ENCODE measurements at regions not wholly inside any gene's neighbourhood (a gene's known extent, or its start where the extent isn't known, plus 50 kb on each side); places are given as distances from the start of the nearest gene placed in this dataset.

DNA sequence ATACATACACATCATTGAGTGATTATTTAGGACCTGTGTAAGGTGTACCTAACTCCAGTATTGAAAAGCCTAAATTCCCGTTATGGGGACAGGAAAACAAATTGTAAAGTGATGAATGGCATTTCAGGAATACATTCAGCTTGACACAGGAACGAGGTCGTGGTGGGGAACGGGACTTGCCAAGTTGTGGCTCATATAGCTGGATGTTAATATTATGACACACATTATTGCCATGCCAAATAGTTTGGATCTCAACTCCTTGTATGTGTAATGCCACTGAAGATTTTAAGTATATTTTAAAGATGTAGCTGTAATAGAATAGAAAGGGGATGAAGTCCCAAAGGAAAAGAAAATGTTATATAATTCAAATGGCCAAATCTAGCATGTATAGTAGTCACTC is 227.2 kb upstream of the GOLIM4 start:
- no peak for ATAC-seq
- CTCF ChIA-PET (ENCODE audit: low intra/inter-chr PET ratio, low total read pairs) = no interaction called here
- TF ChIP-seq TSC22D2 (CRISPR knock-in tag; IDR thresholded peaks at IDR 0.05; ENCODE audit: borderline replicate concordance) = no peak
- no peak for TF ChIP-seq ZFP37 (CRISPR knock-in tag; IDR thresholded peaks at IDR 0.05; ENCODE audit: borderline replicate concordance)
- TF ChIP-seq, protein P1, sequence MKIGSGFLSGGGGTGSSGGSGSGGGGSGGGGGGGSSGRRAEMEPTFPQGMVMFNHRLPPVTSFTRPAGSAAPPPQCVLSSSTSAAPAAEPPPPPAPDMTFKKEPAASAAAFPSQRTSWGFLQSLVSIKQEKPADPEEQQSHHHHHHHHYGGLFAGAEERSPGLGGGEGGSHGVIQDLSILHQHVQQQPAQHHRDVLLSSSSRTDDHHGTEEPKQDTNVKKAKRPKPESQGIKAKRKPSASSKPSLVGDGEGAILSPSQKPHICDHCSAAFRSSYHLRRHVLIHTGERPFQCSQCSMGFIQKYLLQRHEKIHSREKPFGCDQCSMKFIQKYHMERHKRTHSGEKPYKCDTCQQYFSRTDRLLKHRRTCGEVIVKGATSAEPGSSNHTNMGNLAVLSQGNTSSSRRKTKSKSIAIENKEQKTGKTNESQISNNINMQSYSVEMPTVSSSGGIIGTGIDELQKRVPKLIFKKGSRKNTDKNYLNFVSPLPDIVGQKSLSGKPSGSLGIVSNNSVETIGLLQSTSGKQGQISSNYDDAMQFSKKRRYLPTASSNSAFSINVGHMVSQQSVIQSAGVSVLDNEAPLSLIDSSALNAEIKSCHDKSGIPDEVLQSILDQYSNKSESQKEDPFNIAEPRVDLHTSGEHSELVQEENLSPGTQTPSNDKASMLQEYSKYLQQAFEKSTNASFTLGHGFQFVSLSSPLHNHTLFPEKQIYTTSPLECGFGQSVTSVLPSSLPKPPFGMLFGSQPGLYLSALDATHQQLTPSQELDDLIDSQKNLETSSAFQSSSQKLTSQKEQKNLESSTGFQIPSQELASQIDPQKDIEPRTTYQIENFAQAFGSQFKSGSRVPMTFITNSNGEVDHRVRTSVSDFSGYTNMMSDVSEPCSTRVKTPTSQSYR (CRISPR knock-in tag; IDR thresholded peaks at IDR 0.05; ENCODE audit: borderline replicate concordance) = no peak
- no peak for TF ChIP-seq NFIB (CRISPR knock-in tag; IDR thresholded peaks at IDR 0.05; ENCODE audit: borderline replicate concordance)
- no peak for TF ChIP-seq RXRA (CRISPR knock-in tag; IDR thresholded peaks at IDR 0.05)
- no peak for TF ChIP-seq SMAD9 (CRISPR knock-in tag; IDR thresholded peaks at IDR 0.05)
- TF ChIP-seq ZNF574 (CRISPR knock-in tag; IDR thresholded peaks at IDR 0.05) = no peak
- no peak for TF ChIP-seq CREBL2 (CRISPR knock-in tag; IDR thresholded peaks at IDR 0.05; ENCODE audit: borderline replicate concordance)
- no peak for TF ChIP-seq YY1 (IDR thresholded peaks at IDR 0.05; ENCODE audit: insufficient read depth, insufficient replicate concordance, low read depth, low read length)
- TF ChIP-seq ZNF317 (CRISPR knock-in tag; IDR thresholded peaks at IDR 0.05) = no peak
- no peak for TF ChIP-seq ZHX2 (IDR thresholded peaks at IDR 0.05; ENCODE audit: low read depth)
- TF ChIP-seq ZHX2 (CRISPR knock-in tag; IDR thresholded peaks at IDR 0.05; ENCODE audit: borderline replicate concordance) = no peak

More for the DNA sequence above, 227.2 kb upstream of the GOLIM4 start:
- Histone ChIP-seq H3K4me1 (ENCODE audit: insufficient read depth, low read length) (no peaks in the 10 kb centered on the region), H3K4me3 (replicated peaks in 1 of 3; ENCODE audit: insufficient read depth in 1 of 3, low read depth in 2 of 3, low read length in 3 of 3) (no peak overlapping the region), H3K36me3 (replicated peaks in 1 of 2; ENCODE audit: control insufficient read depth in 1 of 2, insufficient read depth in 2 of 2, low read length in 2 of 2) (no peaks in the 10 kb centered on the region), H3K9ac (ENCODE audit: insufficient read depth, low read depth, low read length) (no peak overlapping the region), H3K4me2 (ENCODE audit: low read depth, low read length) (no peak overlapping the region), H3K79me2 (ENCODE audit: insufficient read depth, low read length) (no peaks in the 10 kb centered on the region), H4K20me1 (ENCODE audit: insufficient read depth, low read length) (no peaks in the 10 kb centered on the region), H3K27ac (ENCODE audit: extremely low read length, insufficient read depth, low read length) (no peak overlapping the region), H2AFZ (ENCODE audit: low read length) (no peak overlapping the region), H3K27me3 (ENCODE audit: control insufficient read depth in 1 of 2, insufficient read depth in 2 of 2, low read length in 2 of 2) (no peaks in the 10 kb centered on the region), H3K9me3 (ENCODE audit: low read length) (no peaks in the 10 kb centered on the region)
- DNase-seq (ENCODE audit: low spot score) (no peak), FAIRE-seq (no peak)
- intact Hi-C loops (cut with micrococcal nuclease; ENCODE audit: unreplicated experiment) = no loop called here
- in situ Hi-C loops (cut with HindIII; ENCODE audit: extremely low pct_ligation_motif_present, low pct_unique_long_range_greater_than_20kb) = no loop called here
- no TSS peak for BruUV-seq (replicated peaks)
- POLR2A ChIA-PET = no interaction called here
- WGBS (ENCODE audit: low lambda C conversion rate) = 2% methylated on average over 4 of the region's 4 CpGs
